IPS-18a (cell line): ENCODE measurements at regions not wholly inside any gene's neighbourhood (a gene's known extent, or its start where the extent isn't known, plus 50 kb on each side); places are given as distances from the start of the nearest gene placed in this dataset.
"Not testable (repeated sequence)": the region's sequence is repeated elsewhere in the genome, so short reads cannot be mapped to it uniquely, and the experiment has no call there.

ENCODE experiments used
- H3K27ac ChIP-seq: one replicate; pipeline ENCODE4 v1.5.1; 2013; ENCODE audit warnings: low read length
- H3K27me3 ChIP-seq: one replicate; pipeline ENCODE4 v1.6.1; 2013; ENCODE audit warnings: mild to moderate bottlenecking, low read length; ENCODE audit not compliant: control insufficient read depth, insufficient read depth
- H3K36me3 ChIP-seq: one replicate; pipeline ENCODE4 v1.6.1; 2013; ENCODE audit warnings: low read depth, low read length; ENCODE audit not compliant: control insufficient read depth
- H3K4me1 ChIP-seq: one replicate; pipeline ENCODE4 v1.6.1; 2013; ENCODE audit warnings: low read depth, low read length; ENCODE audit not compliant: control insufficient read depth
- H3K4me3 ChIP-seq: one replicate; pipeline ENCODE4 v1.5.1; 2013; ENCODE audit warnings: low read length
- H3K9ac ChIP-seq: one replicate; pipeline ENCODE4 v1.6.1; 2013; ENCODE audit warnings: mild to moderate bottlenecking, low read length, moderate library complexity
- H3K9me3 ChIP-seq: one replicate; pipeline ENCODE4 v1.6.1; 2013; ENCODE audit warnings: low read depth, low read length; ENCODE audit not compliant: control insufficient read depth

DNA sequence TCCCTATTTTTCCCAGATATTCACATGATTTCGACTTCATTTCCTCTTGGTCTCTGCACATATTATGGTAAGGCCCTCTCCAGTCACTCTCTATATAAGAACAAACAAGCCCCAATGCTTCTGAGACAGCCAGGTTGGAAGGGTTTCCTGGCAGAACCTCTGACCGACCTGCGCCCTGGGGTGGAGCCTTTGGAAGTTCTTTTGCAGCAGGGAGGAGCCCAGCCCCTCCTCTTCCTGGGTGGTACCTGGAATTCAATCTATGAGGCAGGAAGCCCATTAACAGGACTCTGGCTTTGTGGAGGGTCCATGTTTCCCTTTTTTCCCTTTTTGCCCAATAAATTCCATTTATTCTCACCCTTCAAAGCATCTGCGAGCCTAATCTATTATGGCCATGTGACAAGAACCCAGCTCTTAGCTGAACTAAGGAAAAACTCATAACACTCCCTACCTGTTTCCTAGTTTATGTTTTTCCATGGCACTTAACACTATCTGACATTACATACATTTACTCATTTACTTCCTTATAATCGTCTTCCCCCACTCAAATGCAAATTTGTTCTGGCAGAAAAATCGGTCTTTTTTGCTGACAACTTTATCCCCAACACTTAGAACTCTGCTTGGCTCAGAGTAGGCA lies 92.5 kb upstream of the FRMD4A start:
- no peaks in the 10 kb centered on the region for H3K27me3 ChIP-seq
- no peak overlapping the region for H3K27ac ChIP-seq
- H3K4me1 ChIP-seq: peaks cover 20% of the 10 kb centered on the region
- no peaks in the 10 kb centered on the region for H3K36me3 ChIP-seq
- no peak overlapping the region for H3K9ac ChIP-seq
- H3K4me3 ChIP-seq: no peak overlapping the region
- no peaks in the 10 kb centered on the region for H3K9me3 ChIP-seq

DNA sequence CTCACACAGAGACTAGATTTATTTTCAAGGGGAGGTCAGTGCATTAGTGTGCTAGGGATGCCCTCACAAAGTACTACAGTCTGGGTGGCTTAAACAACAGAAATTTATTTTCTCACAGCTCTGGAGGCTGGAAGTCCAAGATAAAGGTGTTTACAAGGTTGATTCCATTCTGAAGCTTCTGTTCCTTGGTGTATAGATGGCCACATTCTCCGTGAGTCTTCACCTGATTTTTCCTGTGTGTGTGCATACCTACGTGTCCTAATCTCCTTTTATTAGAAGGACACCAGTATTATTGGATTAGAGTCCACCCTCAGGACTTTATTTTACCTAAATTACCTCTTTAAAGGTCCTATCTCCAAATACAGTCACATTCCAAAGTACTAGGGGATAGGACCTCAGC lies 91.7 kb upstream of the FRMD4A start:
- Histone ChIP-seq H3K27ac (no peak overlapping the region), H3K4me3 (no peak overlapping the region), H3K9me3 (no peaks in the 10 kb centered on the region), H3K27me3 (no peaks in the 10 kb centered on the region), H3K4me1 (peaks cover 19% of the 10 kb centered on the region), H3K36me3 (no peaks in the 10 kb centered on the region), H3K9ac (no peak overlapping the region)

DNA sequence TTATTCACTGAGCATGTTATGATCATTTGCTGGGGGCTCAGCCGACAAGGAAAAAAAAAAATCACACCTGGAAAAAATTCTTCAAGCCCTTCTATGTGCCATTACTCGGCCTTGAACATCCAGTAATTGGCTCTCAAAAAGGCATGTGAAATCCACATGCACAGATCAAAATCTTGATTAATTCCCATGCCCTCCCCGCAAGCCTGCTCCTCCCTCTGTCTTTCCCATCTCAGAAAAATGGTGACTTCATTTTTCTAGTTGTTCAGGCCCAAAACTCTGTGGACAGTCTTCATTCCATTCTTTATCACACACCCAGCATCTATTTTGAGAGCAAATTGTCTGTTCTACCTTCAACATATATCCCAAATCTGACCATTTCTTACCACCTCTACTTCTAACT lies 91.2 kb upstream of the FRMD4A start:
- H3K9ac ChIP-seq: no peak overlapping the region
- no peak overlapping the region for H3K4me3 ChIP-seq
- H3K9me3 ChIP-seq: no peaks in the 10 kb centered on the region

DNA sequence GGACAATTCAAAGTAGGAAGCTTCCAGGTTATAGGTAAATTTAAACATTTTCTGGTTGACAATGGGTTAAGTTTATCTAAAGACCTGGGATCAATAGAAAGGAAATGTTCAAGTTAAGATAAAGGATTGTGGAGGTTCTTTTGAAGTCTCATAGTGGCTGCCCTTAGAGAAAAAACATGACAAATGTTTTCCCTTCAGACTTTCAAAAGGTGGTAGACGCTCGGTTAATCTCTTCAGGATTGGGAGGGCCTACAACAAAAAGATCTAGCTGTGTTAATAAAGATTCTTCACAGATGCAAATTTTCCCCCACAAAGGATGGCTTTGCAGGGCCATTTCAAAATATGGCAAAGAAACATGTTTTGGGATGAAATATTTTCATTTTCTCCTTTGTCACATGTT lies 86.6 kb upstream of the FRMD4A start:
- H3K4me3 ChIP-seq, H3K9ac ChIP-seq, H3K36me3 ChIP-seq, H3K9me3 ChIP-seq, H3K27ac ChIP-seq, H3K27me3 ChIP-seq: not testable (repeated sequence)
- peaks cover 14% of the 10 kb centered on the region for H3K4me1 ChIP-seq

More for the DNA sequence above, 91.2 kb upstream of the FRMD4A start:
- Histone ChIP-seq H3K36me3 (no peaks in the 10 kb centered on the region), H3K4me1 (peaks cover 21% of the 10 kb centered on the region), H3K27me3 (no peaks in the 10 kb centered on the region), H3K27ac (no peak overlapping the region)

DNA sequence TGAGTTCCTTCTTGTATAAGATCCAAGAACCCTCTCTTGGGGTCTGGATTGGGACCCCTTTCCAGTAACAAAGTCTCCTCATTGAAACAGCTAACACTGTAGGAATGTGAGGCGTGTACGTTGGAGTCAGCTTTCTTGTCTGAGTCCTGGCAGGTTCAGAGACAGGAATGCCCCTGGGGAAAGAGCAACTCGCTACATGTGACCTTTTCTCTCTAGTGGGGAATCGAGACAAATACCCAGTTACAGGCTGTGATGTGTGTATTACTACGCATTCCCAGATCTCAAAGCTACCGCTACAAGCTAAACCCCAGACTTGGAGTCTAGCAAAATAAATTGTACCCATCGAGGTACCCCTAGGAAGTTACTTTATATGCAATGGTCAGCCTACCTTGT lies 85.6 kb upstream of the FRMD4A start:
- peaks cover 14% of the 10 kb centered on the region for H3K4me1 ChIP-seq
- H3K27ac ChIP-seq: no peak overlapping the region
- H3K9ac ChIP-seq: no peak overlapping the region
- no peak overlapping the region for H3K4me3 ChIP-seq
- H3K36me3 ChIP-seq: no peaks in the 10 kb centered on the region
- no peaks in the 10 kb centered on the region for H3K9me3 ChIP-seq
- no peaks in the 10 kb centered on the region for H3K27me3 ChIP-seq

DNA sequence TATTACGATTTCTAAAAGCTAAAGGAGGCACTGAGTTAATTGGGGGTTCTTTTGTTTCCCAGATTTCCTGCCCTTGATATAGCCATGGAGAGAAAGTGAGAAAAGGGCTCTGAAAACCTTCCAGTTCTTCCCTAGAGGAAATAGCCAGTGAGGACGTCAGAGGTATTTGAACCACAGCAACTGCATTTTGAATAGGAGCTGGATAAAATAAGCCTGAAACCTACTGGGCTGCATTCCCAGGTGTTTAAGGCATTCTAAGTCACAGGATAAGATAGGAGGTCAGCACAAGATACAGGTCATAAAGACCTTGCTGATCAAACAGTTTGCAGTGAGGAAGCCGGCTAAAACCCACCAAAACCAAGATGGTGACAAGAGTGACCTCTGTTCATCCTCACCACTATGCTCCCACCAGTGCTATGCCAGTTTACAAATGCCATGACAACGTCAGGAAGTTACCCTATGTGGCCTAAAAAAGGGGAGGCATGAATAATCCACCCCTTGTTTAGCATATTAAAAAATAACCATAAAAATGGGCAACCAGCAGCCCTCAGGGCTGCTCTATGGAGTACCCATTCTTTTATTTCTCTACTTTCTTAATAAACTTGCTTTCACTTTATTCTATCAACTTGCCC lies 85.1 kb upstream of the FRMD4A start:
- Histone ChIP-seq H3K27me3 (no peaks in the 10 kb centered on the region), H3K9me3 (no peaks in the 10 kb centered on the region), H3K4me1 (peaks cover 14% of the 10 kb centered on the region), H3K4me3 (no peak overlapping the region), H3K27ac (no peak overlapping the region), H3K9ac (no peak overlapping the region), H3K36me3 (no peaks in the 10 kb centered on the region)

DNA sequence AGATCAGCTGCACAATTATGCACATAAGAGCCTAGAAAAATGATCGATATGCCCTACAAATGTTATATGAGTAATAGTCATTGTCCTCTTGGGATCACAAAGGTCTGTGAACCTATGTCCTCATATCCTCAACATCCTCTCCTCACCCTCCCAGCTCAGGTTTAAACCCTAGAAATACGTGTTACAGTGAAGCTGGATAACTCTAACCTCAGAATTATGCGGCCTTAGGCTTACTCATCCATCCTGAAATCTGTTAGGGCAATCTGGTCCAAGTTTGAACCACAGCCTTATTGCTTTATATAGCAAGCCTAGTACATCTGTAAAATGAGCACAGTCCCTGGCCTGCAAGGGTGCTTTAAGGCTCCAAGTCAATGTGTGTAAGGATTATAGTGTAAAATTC lies 84.2 kb upstream of the FRMD4A start:
- no peak overlapping the region for H3K9ac ChIP-seq
- H3K27me3 ChIP-seq: no peaks in the 10 kb centered on the region
- H3K4me1 ChIP-seq: peaks cover 14% of the 10 kb centered on the region
- no peak overlapping the region for H3K27ac ChIP-seq
- no peaks in the 10 kb centered on the region for H3K9me3 ChIP-seq
- H3K36me3 ChIP-seq: no peaks in the 10 kb centered on the region
- H3K4me3 ChIP-seq: no peak overlapping the region

DNA sequence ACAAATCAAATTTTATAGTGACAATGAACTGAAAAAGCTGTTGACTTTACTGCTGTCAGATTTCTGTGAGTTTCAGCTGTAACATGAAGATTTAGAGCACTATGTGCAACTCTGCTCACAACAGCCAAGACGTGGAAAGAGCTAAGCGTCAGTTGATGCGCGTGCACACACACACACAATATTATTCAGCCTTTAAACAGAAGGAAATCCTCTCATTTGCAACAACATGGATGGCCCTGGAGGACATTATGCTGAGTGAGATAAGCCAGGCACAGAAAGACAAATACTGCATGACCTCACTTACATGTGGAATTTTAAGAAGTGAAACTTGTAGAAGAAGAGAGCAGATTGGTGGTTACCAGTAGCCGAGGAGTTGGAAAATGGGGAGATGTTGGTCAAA lies 82.8 kb upstream of the FRMD4A start:
- no peak overlapping the region for H3K4me3 ChIP-seq
- no peaks in the 10 kb centered on the region for H3K36me3 ChIP-seq
- no peaks in the 10 kb centered on the region for H3K9me3 ChIP-seq
- H3K27ac ChIP-seq: no peak overlapping the region
- no peaks in the 10 kb centered on the region for H3K27me3 ChIP-seq
- no peak overlapping the region for H3K9ac ChIP-seq
- peaks cover 14% of the 10 kb centered on the region for H3K4me1 ChIP-seq

DNA sequence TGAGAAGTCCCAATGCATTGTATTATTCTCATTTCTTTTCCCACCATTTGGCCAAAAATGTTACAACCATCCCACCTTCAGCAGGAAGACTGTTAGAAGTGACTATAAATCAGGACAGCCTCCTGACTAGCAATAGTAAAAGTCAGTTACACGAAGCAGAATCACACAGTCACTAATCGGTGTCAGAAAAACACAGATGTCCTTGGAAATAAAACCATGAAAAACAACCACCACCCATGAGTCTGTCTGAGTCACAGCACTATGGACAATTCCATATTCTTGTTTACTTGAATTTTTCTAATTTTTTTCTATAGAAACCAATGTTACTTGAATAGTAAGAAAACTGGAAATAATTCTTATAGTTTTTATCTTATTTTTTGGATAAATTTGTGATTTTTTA lies 81.9 kb upstream of the FRMD4A start:
- peaks cover 9% of the 10 kb centered on the region for H3K4me1 ChIP-seq
- no peaks in the 10 kb centered on the region for H3K27me3 ChIP-seq
- no peak overlapping the region for H3K9ac ChIP-seq
- H3K9me3 ChIP-seq: no peaks in the 10 kb centered on the region
- no peaks in the 10 kb centered on the region for H3K36me3 ChIP-seq
- H3K27ac ChIP-seq: no peak overlapping the region
- H3K4me3 ChIP-seq: no peak overlapping the region

DNA sequence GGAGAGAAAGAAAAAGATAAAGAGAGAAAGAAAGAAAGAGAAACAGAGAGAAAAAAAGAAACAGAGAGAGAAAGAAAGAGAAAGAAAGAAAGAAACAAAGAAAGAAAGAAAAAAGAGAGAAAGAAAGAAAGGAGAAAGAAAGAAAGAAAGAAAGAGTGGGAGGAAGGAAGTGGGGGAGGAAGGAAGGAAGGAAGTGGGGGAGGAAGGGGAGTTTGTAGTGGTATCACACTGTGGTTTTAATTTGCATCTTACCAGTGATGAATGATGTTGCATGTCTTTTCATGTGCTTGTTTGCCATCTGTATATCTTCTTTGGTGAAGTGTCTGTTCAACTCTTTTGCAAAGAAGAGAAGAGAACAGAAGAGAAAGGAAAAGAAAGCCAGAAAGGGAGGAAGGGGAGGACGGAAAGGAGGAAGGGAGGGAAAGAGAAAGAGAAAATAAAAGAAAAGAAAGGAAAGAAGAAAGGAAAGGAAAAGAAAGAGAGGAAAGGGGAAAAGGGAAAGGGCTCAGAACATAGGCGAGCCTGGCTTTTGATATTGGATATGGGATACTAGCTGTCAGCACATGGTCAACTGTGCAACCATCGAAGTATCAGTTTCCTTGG lies 79.2 kb upstream of the FRMD4A start:
- H3K4me3 ChIP-seq: no peak overlapping the region
- no peaks in the 10 kb centered on the region for H3K36me3 ChIP-seq
- no peaks in the 10 kb centered on the region for H3K27me3 ChIP-seq
- H3K9me3 ChIP-seq: no peaks in the 10 kb centered on the region
- H3K27ac ChIP-seq: no peak overlapping the region
- no peak overlapping the region for H3K9ac ChIP-seq
- H3K4me1 ChIP-seq: no peaks in the 10 kb centered on the region

DNA sequence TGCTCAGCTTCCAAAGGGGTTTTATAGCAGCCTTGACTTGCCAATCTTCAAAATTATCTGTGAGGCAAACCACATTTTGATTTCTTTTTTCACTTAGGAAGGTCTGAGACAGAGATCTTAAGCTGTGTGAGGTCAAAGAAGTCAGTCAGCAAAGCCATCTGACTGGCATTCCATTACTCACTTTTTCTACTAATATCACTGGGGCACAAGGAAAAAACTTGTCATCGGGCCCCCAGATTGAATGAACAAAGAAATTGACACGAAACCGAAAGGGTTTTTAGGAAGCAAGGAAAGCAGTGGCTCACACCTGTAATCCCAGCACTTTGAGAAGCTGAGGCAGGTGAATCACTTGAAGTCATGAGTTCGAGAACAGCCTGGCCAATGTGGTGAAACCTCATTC lies 78.5 kb upstream of the FRMD4A start:
- no peak overlapping the region for H3K4me3 ChIP-seq
- no peaks in the 10 kb centered on the region for H3K36me3 ChIP-seq
- no peaks in the 10 kb centered on the region for H3K9me3 ChIP-seq
- no peaks in the 10 kb centered on the region for H3K27me3 ChIP-seq
- no peak overlapping the region for H3K9ac ChIP-seq
- H3K27ac ChIP-seq: no peak overlapping the region
- H3K4me1 ChIP-seq: no peaks in the 10 kb centered on the region

DNA sequence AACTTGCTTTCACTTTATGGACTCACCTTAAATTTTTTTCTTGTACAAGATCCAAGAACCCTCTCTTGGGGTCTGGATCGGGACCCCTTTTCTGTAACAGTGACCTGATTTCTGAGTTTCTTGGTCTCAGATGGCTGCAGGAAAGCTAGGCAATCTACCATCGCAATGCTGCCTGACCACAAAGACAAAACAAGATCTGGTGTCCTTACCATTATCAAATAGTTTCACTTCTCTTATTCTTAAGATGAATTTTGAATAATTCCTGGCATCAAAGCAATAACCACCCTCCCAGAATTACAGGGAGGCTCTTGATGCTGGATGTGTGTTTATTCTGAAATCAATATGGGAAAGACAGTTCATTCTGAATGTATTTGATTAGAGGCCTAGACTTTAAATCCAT lies 77.4 kb upstream of the FRMD4A start:
- H3K36me3 ChIP-seq: no peaks in the 10 kb centered on the region
- H3K4me3 ChIP-seq: no peak overlapping the region
- no peak overlapping the region for H3K27ac ChIP-seq
- no peaks in the 10 kb centered on the region for H3K4me1 ChIP-seq
- H3K27me3 ChIP-seq: no peaks in the 10 kb centered on the region
- H3K9me3 ChIP-seq: no peaks in the 10 kb centered on the region
- no peak overlapping the region for H3K9ac ChIP-seq
